ENCODE measurements at regions not wholly inside any gene's neighbourhood (a gene's known extent, or its start where the extent isn't known, plus 50 kb on each side); places are given as distances from the start of the nearest gene placed in this dataset.

DNA sequence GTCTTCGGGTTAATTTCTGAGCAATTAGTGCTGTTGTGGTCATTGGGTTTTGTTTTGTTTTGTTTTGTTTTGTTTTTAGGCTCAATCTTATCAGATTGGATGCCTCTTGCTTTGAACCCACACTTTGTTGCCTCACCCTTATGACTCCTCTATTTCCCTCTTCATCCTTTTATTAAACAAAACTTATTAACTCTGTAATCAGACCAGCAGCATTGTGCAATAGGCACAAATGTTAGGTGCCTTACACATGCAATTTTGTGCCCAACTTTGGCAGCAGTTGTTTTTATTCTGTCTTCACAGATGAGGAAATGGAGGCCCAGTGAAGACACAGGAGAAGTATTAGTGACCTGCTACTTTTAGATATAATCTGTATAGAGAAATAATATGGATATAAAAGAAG lies 377.7 kb downstream of the KCNRG start:
- TF ChIP-seq, protein P1, sequence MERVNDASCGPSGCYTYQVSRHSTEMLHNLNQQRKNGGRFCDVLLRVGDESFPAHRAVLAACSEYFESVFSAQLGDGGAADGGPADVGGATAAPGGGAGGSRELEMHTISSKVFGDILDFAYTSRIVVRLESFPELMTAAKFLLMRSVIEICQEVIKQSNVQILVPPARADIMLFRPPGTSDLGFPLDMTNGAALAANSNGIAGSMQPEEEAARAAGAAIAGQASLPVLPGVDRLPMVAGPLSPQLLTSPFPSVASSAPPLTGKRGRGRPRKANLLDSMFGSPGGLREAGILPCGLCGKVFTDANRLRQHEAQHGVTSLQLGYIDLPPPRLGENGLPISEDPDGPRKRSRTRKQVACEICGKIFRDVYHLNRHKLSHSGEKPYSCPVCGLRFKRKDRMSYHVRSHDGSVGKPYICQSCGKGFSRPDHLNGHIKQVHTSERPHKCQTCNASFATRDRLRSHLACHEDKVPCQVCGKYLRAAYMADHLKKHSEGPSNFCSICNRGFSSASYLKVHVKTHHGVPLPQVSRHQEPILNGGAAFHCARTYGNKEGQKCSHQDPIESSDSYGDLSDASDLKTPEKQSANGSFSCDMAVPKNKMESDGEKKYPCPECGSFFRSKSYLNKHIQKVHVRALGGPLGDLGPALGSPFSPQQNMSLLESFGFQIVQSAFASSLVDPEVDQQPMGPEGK (CRISPR knock-in tag; IDR thresholded peaks at IDR 0.05; ENCODE audit: borderline replicate concordance) = no peak
- no peak for TF ChIP-seq ZC3H10 (CRISPR knock-in tag; IDR thresholded peaks at IDR 0.05)
- TF ChIP-seq, protein P2, sequence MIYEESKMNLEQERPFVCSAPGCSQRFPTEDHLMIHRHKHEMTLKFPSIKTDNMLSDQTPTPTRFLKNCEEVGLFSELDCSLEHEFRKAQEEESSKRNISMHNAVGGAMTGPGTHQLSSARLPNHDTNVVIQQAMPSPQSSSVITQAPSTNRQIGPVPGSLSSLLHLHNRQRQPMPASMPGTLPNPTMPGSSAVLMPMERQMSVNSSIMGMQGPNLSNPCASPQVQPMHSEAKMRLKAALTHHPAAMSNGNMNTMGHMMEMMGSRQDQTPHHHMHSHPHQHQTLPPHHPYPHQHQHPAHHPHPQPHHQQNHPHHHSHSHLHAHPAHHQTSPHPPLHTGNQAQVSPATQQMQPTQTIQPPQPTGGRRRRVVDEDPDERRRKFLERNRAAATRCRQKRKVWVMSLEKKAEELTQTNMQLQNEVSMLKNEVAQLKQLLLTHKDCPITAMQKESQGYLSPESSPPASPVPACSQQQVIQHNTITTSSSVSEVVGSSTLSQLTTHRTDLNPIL (CRISPR knock-in tag; IDR thresholded peaks at IDR 0.05; ENCODE audit: low read depth) = no peak

All from SK-N-SH treated with all-trans-retinoic acid at 6 μM for 48 hours (cell line).